ENCODE measurements at regions not wholly inside any gene's neighbourhood (a gene's known extent, or its start where the extent isn't known, plus 50 kb on each side); places are given as distances from the start of the nearest gene placed in this dataset.

DNA sequence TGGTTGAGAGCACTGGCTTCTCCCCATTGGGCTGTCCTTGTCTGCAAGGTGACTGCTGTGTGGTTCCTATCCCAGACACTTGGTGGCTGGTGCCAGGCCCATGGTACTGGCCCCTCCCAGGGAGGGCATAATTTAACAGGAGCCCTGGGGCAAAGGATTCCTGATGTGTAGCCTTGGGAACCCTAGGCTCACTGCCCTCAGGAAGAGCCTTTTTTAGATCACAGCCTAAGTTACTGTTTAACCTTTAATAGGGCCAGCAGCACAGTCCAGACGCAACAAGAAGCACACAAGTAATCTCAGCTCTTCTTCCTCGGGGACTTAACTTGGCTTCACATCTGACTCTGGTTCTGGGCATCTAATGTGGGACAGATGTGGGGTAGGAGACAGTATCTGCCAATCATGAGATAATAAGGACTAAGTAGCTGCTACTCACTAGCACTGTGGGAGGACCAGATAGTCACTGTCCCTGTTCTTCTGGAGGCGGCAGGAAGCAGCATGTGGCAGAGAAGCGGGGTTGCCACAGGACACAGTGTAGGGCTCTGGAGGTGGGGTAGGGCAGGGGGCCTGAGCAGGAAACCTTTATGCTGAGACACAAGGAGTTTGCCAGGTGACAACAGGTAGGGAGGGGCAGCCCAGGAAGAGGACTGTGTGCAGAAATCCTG lies 136.3 kb downstream of the TMEM17 start:
- no peaks in the 10 kb centered on the region for H3K27me3 ChIP-seq (replicated peaks; ENCODE audit: insufficient read depth, low read length)
- DNase-seq: no peak
- no peak overlapping the region for H3K4me3 ChIP-seq (ENCODE audit: low read length)
- no peaks in the 10 kb centered on the region for H3K9me2 ChIP-seq (replicated peaks; ENCODE audit: insufficient read depth, low read length)
- H3K4me1 ChIP-seq (ENCODE audit: low read length): no peaks in the 10 kb centered on the region
- no peak overlapping the region for H3K4me2 ChIP-seq (ENCODE audit: low read depth, low read length)
- H3K36me3 ChIP-seq (replicated peaks; ENCODE audit: insufficient read depth, low read length): no peaks in the 10 kb centered on the region
- H3K79me2 ChIP-seq (ENCODE audit: low read length): no peaks in the 10 kb centered on the region
- no peaks in the 10 kb centered on the region for H3K9me3 ChIP-seq (replicated peaks; ENCODE audit: insufficient read depth, low read length)
- H3F3A ChIP-seq (ENCODE audit: insufficient read depth, low read length): no peaks in the 10 kb centered on the region
- no peaks in the 10 kb centered on the region for H4K20me1 ChIP-seq (ENCODE audit: insufficient read depth, low read length)
- no peak overlapping the region for H3K9ac ChIP-seq (ENCODE audit: low read length)
- no peak for TF ChIP-seq EZH2phosphoT487 (IDR thresholded peaks at IDR 0.05; ENCODE audit: low read length)
- TF ChIP-seq, protein P1, sequence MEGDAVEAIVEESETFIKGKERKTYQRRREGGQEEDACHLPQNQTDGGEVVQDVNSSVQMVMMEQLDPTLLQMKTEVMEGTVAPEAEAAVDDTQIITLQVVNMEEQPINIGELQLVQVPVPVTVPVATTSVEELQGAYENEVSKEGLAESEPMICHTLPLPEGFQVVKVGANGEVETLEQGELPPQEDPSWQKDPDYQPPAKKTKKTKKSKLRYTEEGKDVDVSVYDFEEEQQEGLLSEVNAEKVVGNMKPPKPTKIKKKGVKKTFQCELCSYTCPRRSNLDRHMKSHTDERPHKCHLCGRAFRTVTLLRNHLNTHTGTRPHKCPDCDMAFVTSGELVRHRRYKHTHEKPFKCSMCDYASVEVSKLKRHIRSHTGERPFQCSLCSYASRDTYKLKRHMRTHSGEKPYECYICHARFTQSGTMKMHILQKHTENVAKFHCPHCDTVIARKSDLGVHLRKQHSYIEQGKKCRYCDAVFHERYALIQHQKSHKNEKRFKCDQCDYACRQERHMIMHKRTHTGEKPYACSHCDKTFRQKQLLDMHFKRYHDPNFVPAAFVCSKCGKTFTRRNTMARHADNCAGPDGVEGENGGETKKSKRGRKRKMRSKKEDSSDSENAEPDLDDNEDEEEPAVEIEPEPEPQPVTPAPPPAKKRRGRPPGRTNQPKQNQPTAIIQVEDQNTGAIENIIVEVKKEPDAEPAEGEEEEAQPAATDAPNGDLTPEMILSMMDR (IDR thresholded peaks at IDR 0.05; ENCODE audit: low read length): no peak
- no peak for TF ChIP-seq EZH2 (optimal IDR thresholded peaks at IDR 0.05; ENCODE audit: low read depth, low read length)
- no peak overlapping the region for H2AFZ ChIP-seq (ENCODE audit: low read length)
- H3K27ac ChIP-seq (ENCODE audit: low read length): no peak overlapping the region

DNA sequence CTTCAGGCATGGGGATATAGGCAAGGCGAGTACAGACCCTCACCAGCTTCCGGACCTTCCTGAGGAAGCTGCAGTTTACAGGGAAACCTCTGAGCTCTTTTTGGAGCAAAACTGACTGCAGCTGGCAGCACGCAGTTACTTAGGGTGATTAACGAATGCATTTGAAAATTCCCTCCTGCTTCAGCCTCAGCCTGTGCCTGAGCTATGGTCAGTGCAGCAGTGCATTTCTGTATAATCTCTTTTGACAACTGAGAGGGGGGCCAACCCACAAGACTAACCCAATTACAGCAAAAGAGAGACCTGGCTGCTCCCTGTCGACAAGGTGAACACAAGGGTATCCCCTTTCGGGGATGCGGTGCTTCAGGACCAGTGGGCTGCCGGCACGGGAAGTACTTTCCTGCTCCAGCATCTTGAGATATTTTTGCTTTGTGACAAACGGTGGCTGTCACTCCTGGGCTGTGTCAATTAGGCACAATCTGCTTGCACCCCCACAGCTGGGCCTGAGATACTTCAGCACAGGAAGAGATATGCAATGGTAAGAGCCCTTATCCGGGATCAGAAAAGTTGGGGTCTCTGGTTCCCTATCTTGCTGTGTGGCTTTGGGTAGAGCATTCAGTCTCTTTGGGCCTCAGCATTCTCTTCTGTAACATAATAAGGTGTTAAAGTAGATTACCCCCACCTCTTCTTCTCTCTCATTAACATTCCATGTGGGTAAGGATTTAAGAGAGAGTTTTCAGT lies 141.0 kb downstream of the TMEM17 start:
- Histone ChIP-seq H3F3A (ENCODE audit: insufficient read depth, low read length) (no peaks in the 10 kb centered on the region), H3K27ac (ENCODE audit: low read length) (no peak overlapping the region), H2AFZ (ENCODE audit: low read length) (no peak overlapping the region), H3K27me3 (replicated peaks; ENCODE audit: insufficient read depth, low read length) (no peaks in the 10 kb centered on the region), H3K9me3 (replicated peaks; ENCODE audit: insufficient read depth, low read length) (no peaks in the 10 kb centered on the region), H3K79me2 (ENCODE audit: low read length) (no peaks in the 10 kb centered on the region), H4K20me1 (ENCODE audit: insufficient read depth, low read length) (no peaks in the 10 kb centered on the region), H3K9me2 (replicated peaks; ENCODE audit: insufficient read depth, low read length) (no peaks in the 10 kb centered on the region), H3K4me2 (ENCODE audit: low read depth, low read length) (no peak overlapping the region), H3K36me3 (replicated peaks; ENCODE audit: insufficient read depth, low read length) (no peaks in the 10 kb centered on the region), H3K9ac (ENCODE audit: low read length) (no peak overlapping the region), H3K4me1 (ENCODE audit: low read length) (no peaks in the 10 kb centered on the region), H3K4me3 (ENCODE audit: low read length) (no peak overlapping the region)
- TF ChIP-seq EZH2phosphoT487 (IDR thresholded peaks at IDR 0.05; ENCODE audit: low read length): no peak
- TF ChIP-seq EZH2 (optimal IDR thresholded peaks at IDR 0.05; ENCODE audit: low read depth, low read length): no peak
- TF ChIP-seq, protein P1 (IDR thresholded peaks at IDR 0.05; ENCODE audit: low read length): no peak
- no peak for DNase-seq

DNA sequence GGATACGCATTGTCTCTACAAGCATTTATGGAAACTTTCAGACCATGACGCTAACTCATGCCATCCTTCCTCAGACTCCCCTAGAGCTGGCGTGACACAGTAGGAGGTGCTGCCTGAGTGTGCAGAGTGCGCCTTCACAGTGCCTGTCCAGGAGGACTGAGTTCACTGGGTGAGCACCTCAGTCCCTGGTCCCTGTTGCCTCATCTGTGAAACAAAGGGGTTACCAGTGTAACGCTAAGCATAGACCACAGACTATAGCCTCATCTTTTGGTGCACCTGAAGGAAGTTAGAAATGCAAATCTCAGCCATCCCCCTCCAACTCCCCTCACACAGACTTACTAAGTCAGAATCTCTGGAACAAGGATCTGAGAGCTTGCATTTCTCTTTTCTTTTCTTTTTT lies 142.8 kb downstream of the TMEM17 start:
- Histone ChIP-seq H3K4me3 (ENCODE audit: low read length) (no peak overlapping the region), H3F3A (ENCODE audit: insufficient read depth, low read length) (no peaks in the 10 kb centered on the region), H3K27ac (ENCODE audit: low read length) (no peak overlapping the region), H4K20me1 (ENCODE audit: insufficient read depth, low read length) (no peaks in the 10 kb centered on the region), H3K4me2 (ENCODE audit: low read depth, low read length) (no peak overlapping the region), H3K4me1 (ENCODE audit: low read length) (no peaks in the 10 kb centered on the region), H3K27me3 (replicated peaks; ENCODE audit: insufficient read depth, low read length) (no peaks in the 10 kb centered on the region), H3K36me3 (replicated peaks; ENCODE audit: insufficient read depth, low read length) (no peaks in the 10 kb centered on the region), H3K9ac (ENCODE audit: low read length) (no peak overlapping the region), H2AFZ (ENCODE audit: low read length) (no peak overlapping the region), H3K79me2 (ENCODE audit: low read length) (no peaks in the 10 kb centered on the region), H3K9me2 (replicated peaks; ENCODE audit: insufficient read depth, low read length) (no peaks in the 10 kb centered on the region), H3K9me3 (replicated peaks; ENCODE audit: insufficient read depth, low read length) (no peaks in the 10 kb centered on the region)
- no peak for TF ChIP-seq EZH2phosphoT487 (IDR thresholded peaks at IDR 0.05; ENCODE audit: low read length)
- no peak for TF ChIP-seq EZH2 (optimal IDR thresholded peaks at IDR 0.05; ENCODE audit: low read depth, low read length)
- TF ChIP-seq, protein P1 (IDR thresholded peaks at IDR 0.05; ENCODE audit: low read length): no peak
- DNase-seq: no peak

All from MM.1S (cell line).